GM21717 (cell line): ENCODE measurements at regions not wholly inside any gene's neighbourhood (a gene's known extent, or its start where the extent isn't known, plus 50 kb on each side); places are given as distances from the start of the nearest gene placed in this dataset.
"Not testable (repeated sequence)": the region's sequence is repeated elsewhere in the genome, so short reads cannot be mapped to it uniquely, and the experiment has no call there.

Source experiments
- ATAC-seq: cut with Tn5 transposase; IDR thresholded peaks from one replicate; pipeline ENCODE4 v1.9.1; 2021; ENCODE audit warnings: mild to moderate bottlenecking, moderate library complexity; ENCODE audit not compliant: unreplicated experiment

DNA sequence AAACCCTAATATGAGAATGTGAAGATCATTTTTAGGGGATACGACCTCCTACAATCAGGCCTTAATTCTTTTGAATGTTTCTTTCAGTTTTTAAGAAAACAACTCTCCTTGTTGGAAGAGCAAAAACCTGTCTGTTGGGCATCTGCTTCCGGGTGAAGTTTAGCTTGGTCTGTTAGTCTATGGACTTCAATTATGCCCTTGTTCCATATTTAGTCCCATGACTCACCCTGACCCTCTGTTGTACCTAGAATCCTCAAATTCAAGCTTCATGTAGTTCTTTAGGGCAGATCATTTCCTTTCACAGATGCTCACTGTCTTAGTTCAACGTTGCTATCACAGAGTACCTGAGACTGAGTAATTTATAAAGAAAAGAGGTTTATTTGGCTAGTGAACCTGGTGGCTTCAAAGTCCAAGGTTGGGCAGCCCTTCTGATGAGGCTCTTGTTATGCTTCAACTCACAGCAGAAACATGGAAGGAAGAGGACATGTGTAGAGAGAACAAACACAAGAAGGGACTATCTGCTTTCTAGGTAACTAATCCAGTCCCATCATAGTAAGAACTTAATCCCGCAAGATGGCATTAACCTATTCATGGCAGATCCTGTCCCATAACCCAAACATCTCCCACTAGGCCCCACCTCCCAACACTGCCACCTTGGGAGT, 82.5 kb upstream of the SERPINE2 start:
- no peak for ATAC-seq

DNA sequence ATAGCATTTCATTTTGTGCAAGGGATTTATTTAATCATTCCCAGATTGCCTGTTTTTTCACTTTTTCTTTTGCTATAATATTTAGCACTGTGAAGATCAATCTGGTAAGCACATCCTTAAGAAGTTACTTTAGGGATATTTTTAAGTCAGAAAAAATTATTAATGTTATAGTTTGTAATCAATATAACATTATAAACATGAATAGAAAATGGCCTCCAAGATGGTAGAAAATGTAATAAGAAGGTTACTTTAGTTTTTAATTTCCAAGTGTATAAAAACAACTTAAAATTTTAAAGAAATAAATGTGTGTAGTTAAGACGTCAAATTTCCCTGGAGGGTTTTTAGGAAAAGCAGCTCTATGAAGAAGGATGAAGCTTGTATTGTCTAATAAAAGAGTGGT, 81.9 kb upstream of the SERPINE2 start:
- ATAC-seq: no peak

DNA sequence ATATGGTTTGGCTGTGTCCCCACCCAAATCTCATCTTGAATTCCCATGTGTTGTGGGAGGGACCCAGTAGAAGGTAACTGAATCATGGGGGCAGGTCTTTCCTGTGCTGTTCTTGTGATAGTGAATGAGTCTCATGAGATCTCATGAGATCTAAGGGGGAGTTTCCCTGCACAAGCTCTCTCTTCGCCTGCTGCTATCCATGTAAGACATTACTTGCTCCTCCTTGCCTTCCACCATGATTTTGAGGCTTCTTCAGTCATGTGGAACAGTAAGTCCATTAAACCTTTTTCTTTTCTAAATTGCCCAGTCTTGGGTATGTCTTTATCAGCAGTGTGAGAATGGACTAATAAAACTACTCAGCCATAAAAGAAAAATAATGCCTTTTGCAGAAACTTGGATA, 80.8 kb upstream of the SERPINE2 start:
- not testable (repeated sequence) for ATAC-seq

DNA sequence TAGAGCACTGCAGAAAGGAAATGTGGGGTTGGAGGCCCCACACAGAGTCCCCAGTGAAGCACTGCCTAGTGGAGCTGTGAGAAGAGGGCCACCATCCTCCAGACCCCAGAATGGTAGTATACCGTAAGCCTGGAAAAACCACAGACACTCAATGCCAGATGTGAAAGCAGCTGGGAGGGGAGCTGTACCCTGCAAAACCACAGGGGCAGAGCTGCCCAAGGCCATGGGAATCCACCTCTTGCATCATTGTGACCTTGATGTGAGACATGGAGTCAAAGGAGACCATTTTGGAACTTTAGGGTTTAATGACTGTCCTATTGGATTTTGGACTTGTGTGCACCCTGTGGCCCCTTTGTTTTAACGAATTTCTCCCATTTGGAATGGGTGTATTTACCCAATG, 75.3 kb upstream of the SERPINE2 start:
- no peak for ATAC-seq

DNA sequence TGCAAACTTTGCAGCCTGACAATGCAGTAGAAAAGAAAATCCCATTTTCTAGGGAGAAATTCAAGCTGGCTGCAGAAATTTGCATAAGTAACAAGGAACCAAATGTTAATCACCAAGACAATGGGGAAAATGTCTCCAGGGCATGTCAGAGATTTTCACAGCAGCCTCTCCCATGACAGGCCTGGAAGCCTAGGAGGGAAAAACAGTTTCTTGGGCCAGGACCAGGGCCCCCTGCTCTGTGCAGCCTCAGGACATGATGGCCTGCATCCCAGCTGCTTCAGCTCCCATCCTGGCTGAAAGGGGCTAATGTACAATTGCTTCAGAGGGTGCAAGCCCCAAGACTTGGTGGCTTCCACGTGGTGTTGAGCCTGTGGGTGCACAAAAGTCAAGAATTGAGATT, 74.8 kb upstream of the SERPINE2 start:
- not testable (repeated sequence) for ATAC-seq

DNA sequence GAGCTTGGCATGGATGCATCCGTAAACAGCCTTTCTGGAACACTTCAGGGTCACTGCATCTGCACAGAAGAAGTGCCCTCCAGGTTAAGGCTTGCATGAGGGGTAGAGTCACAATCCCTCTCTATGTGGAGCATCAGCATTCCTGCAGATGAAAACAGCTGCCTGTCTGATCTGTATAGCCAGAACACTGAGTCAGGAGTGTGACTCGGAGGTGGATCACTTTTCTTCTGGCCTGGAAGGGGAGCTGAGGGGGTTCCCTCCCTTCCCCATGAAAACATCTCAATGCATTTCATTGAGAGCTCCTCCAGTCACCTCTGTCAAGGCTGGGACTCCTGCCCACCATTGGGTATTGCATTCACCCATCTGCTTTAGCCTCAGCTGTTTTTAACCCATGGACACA, 72.5 kb upstream of the SERPINE2 start:
- no peak for ATAC-seq

DNA sequence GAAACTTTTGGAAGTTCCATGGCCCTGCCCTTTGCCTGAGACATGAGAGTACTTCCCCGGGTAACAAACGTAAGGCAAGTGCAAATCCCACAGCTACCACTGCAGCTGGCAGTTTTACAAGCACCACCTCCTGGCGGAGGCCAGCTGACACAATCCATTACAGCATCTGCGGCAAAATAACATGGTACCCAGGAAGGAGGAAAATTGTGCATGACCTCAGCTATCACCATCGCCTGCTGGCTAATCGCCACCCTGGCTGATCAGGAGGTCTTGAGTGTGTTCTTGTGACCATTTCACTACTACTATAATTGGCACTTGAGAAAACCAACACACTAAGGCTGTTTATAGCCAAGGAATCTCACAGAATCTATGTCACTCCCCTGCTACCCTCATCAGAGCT, 71.7 kb upstream of the SERPINE2 start:
- ATAC-seq: no peak

DNA sequence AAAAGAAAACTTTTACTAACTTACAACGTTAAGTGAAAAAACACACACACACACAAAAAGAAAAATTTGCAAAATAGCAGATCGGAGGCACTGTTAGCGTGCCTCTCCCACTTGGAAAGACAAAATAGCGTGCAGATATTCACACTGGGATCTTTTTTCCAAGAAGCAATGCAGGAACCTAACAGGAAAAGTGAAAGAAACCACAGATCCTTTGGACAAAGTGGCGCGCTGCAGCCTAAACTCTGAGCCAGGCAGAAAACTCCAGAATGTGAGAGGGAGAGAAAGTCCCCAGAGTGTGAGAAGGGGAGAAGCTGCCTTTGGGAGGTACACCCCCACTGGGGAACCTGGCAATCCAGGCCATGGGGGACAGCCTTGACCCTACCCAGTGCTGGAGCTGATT, 70.7 kb upstream of the SERPINE2 start:
- no peak for ATAC-seq

DNA sequence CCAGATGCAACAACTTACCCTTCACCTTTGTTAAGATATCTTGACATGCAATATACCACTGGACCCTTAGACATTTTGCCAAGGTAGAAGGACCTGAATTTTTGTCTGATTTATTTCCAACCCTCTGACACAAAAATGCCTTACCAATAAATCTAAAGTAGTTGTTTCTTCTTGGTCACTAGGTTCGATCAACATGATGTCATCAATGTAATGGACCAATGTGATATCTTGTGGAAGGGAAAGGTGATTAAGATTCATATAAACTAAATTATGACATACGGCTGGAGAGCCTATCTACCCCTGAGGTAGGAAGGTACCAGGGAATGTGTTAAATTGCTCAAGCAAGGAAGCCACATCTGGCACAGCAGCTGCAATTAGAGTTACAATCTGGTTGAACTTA, 67.7 kb upstream of the SERPINE2 start:
- ATAC-seq: no peak

DNA sequence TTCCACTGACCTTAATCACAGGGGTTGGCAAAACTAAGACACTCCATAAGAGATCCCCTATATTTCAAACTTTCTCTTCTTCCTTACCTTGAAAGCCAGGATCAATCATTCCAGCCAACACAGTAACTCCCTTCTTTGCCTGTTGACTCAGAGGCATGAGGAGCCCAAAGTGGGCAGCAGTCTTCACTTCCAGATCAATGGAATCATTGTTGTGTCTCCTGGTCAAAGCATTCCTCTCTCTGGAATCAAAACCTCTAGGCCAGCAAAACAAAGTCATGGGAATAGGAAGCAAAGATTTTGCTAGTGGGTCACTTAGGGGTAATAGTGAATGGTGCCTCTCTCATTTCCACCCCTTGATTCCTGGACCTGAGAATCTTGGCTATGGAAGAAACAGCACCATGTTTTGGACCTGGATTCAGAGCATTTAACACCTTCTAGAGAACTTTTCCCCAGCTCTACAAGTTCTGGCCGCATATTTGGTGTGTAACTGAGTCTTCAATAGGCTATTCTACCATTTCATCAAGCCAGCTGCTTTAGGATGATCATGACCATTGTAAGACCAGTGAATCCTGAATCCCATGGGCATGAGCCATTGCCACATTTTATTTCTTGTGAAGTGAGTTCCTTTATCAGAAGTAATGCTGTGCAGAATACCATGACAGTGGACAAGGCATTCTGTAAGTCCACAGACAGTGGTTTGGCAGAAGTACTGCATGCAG, 65.7 kb upstream of the SERPINE2 start:
- no peak for ATAC-seq

DNA sequence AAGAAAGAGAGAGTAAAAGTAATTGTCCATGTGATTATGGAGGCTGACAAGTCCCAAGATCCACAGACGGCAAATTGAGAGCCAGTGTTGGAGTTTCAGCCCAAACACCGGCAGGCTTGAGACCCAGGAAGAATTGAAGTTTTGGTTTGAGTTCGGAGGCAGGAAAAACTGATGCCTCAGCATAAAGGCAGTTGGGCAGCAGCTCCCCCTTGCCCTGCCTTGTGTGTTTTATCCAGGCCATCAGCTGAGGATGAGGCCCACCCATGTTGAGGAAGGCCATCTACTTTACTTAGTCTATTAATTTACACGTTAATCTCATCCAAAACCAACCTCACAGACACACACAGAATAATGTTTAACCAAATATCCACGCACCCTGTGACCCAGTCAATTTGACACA, 64.6 kb upstream of the SERPINE2 start:
- ATAC-seq: no peak

DNA sequence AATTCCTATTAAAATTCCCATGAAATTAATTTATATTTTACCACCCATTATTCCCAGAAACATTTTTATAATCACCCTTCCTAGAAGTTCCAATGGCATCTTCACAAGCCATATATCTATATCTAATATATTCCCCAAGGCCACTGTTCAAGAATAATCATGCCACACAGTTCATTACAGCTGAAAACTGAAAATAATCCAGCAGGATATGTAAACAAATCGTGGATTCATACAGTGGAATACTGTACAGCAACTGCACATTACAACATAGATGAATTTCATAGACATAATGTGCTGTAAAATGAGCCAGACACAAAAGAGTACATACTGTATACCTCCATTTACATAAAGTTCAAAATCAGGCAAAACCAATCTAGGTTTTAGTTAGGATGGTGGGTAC, 63.9 kb upstream of the SERPINE2 start:
- ATAC-seq: no peak

DNA sequence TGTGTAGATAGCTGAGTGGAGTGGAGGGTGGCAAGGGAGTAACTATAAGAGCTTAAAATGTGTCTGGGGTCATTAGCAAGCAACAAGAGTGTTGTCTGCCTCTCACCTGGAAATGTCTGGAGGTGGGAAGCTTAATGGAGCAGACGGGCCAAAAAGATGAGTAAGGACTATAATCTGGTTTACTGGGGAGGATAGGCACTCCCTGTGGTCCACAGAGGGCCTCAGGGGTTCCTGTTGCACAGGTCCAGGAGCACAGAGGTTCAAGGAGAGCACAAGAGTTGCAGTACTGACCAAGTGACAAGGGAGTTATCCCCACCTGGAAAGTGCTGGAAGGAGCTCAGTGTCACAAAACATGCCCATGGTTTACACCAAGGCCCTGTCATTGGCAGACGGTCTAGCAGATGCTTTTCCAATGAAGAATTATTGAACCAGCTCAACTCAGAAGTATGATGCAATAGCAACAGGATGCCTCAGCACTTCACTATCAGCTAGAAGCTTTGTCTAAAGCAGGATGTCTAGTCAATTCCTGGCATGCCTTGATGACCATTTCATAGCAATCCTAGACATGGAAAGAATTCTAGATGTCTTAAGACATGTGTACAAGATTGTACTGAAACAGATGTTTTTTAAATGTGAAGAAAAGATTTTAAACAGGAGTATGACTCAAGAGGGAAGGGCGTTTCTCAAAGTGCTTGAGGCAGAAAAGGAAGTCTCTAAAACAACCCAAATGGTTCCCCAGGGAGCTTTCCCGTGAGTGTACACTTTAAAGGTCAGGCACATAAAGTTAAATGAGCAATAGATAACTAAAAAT, 62.9 kb upstream of the SERPINE2 start:
- no peak for ATAC-seq

DNA sequence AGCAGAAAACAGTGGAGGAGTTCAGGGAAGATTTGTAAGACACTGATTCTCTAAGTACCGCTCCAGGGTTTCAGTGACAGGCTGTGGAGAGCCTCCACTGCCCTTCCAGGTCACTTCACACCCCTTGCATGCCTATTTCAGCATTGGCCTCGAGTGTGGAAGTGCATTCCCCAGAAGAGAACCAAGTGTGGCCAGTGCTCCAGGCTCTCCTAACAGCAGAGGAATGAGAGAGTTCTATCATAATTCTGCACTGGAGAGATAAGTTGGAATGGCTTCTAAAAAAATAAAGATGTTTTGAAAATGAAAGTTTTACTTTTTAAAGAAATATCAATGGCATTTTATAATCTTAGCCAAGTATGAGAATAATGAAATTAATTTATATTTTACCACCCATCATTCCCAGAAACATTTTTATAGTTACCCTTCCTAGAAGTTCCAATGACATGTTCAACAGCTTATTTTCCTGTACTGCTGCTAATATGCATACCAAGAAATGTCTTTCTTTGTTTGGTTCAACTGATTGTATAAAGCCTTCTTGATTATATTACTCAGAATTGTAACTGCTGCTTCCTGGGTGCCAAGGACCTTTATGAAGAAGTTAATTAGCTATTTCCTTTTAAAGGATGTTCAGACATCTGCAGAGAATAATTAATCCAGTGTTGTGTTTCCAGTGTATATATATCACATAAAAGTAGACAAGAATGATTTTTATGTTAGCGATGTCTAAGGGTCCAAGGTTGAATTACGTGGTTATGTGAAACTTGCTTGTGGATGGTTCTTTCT, 61.0 kb upstream of the SERPINE2 start:
- ATAC-seq: no peak

DNA sequence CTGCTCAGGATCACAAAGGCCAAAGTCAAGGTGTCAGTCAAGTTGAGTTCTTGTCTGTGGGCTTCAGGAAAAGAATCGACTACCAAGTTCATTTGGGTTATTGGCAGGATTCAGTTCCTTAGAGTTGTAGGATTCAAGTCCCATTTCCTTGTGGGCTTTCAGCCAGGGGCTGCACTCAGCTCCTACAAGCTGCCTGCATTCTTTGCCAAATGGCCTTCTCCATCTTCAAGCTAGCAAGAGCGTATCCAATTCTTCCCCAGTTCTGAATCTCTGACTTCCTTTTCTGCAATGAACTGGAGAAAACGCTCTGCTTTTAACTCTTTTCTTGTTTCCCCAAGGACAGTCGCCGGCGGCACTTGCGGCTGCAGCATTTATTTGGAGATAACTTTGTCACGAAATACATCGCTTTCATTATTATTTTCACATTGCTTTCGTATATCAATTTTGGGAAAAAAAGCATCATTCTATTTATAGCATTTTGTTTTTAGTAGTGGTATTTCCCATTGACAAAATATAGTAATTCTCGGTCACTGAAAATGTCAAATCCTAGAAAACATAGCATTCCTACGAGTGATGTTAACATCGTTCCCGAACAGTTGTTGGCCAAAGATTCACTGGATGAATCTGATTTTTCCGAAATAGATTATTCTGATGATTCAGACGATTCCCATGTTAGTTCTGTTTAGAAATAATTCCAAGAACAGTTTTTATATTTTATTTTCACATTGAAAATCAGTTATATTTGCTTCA, 59.6 kb upstream of the SERPINE2 start:
- no peak for ATAC-seq

DNA sequence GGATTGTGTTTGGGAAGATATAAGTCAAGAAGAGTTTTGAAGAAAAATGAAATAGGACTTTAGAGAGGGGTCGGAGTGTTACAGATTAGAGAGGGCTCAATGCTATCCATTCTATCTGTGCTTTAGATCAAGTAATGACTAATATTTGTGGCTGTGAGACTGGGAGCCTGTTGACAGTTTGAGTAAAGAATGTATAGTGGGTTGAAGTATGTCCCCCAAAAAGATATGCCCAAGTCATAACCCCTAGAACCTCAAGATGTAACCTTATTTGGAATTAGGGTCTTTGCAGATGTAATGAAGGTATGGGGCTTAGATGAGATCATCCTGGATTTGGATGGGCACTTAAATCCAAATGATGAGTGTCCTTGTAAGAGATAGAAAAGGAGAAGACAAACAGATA, 55.3 kb upstream of the SERPINE2 start:
- no peak for ATAC-seq

DNA sequence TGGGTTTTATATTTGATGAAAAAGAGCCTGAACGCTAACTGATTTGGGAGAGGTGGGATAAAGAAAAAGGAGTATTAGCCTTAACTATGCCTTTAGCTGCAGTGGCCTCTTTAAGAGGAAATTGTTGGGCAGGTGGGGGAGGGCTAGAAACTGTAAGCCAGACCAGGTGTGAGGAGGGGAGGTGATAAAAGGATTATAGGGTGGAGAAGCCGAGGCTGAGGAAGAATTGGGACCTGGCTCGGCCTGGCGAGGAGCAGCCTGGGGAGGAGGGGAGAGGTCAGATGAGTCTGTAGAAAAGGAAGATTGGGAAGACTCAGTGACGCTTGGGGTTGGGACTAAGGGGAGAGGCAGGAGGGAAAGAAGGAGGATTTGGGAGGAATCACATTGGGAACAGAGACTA, 52.6 kb upstream of the SERPINE2 start:
- ATAC-seq: not testable (repeated sequence)

DNA sequence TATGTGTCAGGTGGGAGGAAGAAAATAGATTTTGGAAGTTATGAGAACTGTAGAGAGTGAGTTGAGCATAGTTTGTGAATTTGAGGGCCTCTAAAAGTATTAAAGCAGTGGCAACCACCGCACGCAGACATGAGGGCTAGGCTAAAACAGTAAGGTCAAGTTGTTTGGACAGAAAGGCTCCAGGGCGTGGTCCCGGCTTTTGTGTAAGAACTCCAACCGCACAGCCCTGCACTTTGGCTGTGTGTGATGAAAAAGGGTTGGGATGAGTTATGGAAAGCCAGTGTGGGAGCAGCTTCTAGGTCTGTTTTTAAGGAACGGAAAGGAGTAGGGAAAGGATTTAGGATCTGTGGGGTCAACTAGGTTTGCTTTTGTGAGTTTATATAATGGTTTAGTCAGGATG, 50.5 kb upstream of the SERPINE2 start:
- ATAC-seq: not testable (repeated sequence)
